ENCODE measurements at regions not wholly inside any gene's neighbourhood (a gene's known extent, or its start where the extent isn't known, plus 50 kb on each side); places are given as distances from the start of the nearest gene placed in this dataset.

- DNase-seq, result no peak
- H3K27me3 ChIP-seq (ENCODE audit: low read depth), result no peaks in the 10 kb centered on the region
Observed at GRCh38 chr10:78489034-78489433, 455.4 kb downstream of the RPS24 start.

DNA sequence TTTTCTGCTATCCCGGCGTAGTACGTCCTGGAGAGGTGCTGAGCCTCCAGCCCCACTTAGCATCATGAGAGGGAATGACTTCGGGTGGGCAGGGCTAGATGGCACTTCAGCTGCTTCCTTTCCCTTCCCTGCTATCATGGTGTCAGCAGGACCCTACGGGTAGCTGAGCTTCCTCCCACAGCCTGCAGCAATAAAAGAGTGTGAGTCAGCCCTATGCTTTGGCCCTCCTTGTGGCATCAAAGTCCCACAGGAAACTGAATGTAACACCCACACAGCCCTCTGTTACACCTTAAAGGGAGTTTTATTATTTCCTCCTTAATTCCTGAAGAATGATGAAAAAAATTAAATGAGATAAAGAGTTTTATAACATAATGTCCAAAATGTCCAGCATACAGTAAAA lies 458.1 kb downstream of the RPS24 start:
- intact Hi-C loops (cut with micrococcal nuclease), result no loop called here
- Histone ChIP-seq H3K36me3 (no peaks in the 10 kb centered on the region), H3K4me1 (no peaks in the 10 kb centered on the region), H3K9me3 (replicated peaks) (peaks cover 42% of the 10 kb centered on the region), H3K27ac (replicated peaks) (no peak overlapping the region), H3K27me3 (ENCODE audit: low read depth) (no peaks in the 10 kb centered on the region), H3K4me3 (no peak overlapping the region)
- no peak for DNase-seq
- TF ChIP-seq CTCF (IDR thresholded peaks at IDR 0.05; ENCODE audit: borderline replicate concordance), result no peak

More at GRCh38 chr10:78489034-78489433, 455.4 kb downstream of the RPS24 start:
- no peak overlapping the region for H3K4me3 ChIP-seq
- H3K36me3 ChIP-seq, result no peaks in the 10 kb centered on the region
- peaks cover 38% of the 10 kb centered on the region for H3K9me3 ChIP-seq (replicated peaks)
- TF ChIP-seq CTCF (IDR thresholded peaks at IDR 0.05; ENCODE audit: borderline replicate concordance), result no peak
- H3K27ac ChIP-seq (replicated peaks), result no peak overlapping the region
- H3K4me1 ChIP-seq, result no peaks in the 10 kb centered on the region
- intact Hi-C loops (cut with micrococcal nuclease), result no loop called here

DNA sequence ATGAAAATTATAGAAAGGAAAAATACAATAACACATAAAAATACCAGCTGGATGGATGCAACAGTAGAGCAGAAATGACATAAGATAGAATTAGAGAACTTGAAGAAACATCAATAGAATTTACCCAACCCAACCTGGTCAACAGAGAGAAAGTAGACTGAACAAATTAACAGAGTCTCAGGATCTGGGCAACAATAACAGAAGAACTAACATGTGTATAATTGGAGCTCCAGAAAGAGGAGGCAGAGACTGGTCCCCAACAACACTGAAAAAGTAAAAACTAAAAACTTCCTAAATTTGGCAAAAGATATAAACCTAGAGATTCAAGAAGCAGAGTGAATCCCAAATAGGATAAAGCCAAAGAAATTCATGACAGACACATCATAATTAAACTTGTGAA lies 458.8 kb downstream of the RPS24 start:
- Histone ChIP-seq H3K36me3 (no peaks in the 10 kb centered on the region), H3K27me3 (ENCODE audit: low read depth) (no peaks in the 10 kb centered on the region), H3K4me3 (no peak overlapping the region), H3K27ac (replicated peaks) (no peak overlapping the region), H3K9me3 (replicated peaks) (peaks cover 42% of the 10 kb centered on the region), H3K4me1 (no peaks in the 10 kb centered on the region)
- TF ChIP-seq CTCF (IDR thresholded peaks at IDR 0.05; ENCODE audit: borderline replicate concordance), result no peak
- DNase-seq, result no peak
- intact Hi-C loops (cut with micrococcal nuclease), result no loop called here

DNA sequence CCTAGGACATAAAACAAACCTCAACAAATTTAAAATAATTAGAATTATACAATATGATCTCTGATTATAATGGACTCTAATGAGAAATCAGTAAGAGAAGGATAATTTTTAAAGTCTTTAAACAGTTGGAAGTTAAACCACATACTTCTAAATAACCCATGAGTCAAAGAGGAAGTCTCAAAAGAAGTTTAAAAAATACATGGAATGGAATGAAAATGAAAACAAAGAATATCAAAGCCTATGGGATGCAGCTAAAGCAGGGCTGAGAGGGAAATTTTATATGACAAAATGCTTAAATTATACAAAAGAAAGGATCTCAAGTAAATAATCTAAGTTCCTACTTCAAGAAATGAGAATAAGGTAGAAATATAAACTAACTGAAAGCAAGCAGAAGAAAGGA lies 460.5 kb downstream of the RPS24 start:
- Histone ChIP-seq H3K36me3 (no peaks in the 10 kb centered on the region), H3K4me3 (no peak overlapping the region), H3K27ac (replicated peaks) (no peak overlapping the region), H3K4me1 (no peaks in the 10 kb centered on the region), H3K27me3 (ENCODE audit: low read depth) (no peaks in the 10 kb centered on the region), H3K9me3 (replicated peaks) (peaks cover 37% of the 10 kb centered on the region)
- intact Hi-C loops (cut with micrococcal nuclease), result no loop called here
- TF ChIP-seq CTCF (IDR thresholded peaks at IDR 0.05; ENCODE audit: borderline replicate concordance), result no peak
- no peak for DNase-seq

GRCh38 chr10:78502210-78502936 lies 468.7 kb downstream of the RPS24 start:
- Histone ChIP-seq H3K36me3 (no peaks in the 10 kb centered on the region), H3K4me1 (no peaks in the 10 kb centered on the region), H3K27ac (replicated peaks) (no peak overlapping the region), H3K27me3 (ENCODE audit: low read depth) (peaks cover 5% of the 10 kb centered on the region), H3K4me3 (no peak overlapping the region), H3K9me3 (replicated peaks) (no peaks in the 10 kb centered on the region)
- intact Hi-C loops (cut with micrococcal nuclease), result no loop called here
- TF ChIP-seq CTCF (IDR thresholded peaks at IDR 0.05; ENCODE audit: borderline replicate concordance), result no peak
- DNase-seq, result no peak
